ENCODE measurements at regions not wholly inside any gene's neighbourhood (a gene's known extent, or its start where the extent isn't known, plus 50 kb on each side); places are given as distances from the start of the nearest gene placed in this dataset.

GRCh38 chr4:82053396-82053795 is 320.4 kb downstream of the HNRNPD start:
- TF ChIP-seq CTCF (IDR thresholded peaks at IDR 0.05) (no peak), ZFX (IDR thresholded peaks at IDR 0.05; ENCODE audit: borderline replicate concordance) (no peak)

All from 22Rv1 (cell line).